HG02981 (cell line): ENCODE measurements at regions not wholly inside any gene's neighbourhood (a gene's known extent, or its start where the extent isn't known, plus 50 kb on each side); places are given as distances from the start of the nearest gene placed in this dataset.

Experiments used
- ATAC-seq: cut with Tn5 transposase; IDR thresholded peaks from one replicate; pipeline ENCODE4 v1.9.1; 2021; ENCODE audit warnings: mild to moderate bottlenecking, moderate library complexity; ENCODE audit not compliant: unreplicated experiment

DNA sequence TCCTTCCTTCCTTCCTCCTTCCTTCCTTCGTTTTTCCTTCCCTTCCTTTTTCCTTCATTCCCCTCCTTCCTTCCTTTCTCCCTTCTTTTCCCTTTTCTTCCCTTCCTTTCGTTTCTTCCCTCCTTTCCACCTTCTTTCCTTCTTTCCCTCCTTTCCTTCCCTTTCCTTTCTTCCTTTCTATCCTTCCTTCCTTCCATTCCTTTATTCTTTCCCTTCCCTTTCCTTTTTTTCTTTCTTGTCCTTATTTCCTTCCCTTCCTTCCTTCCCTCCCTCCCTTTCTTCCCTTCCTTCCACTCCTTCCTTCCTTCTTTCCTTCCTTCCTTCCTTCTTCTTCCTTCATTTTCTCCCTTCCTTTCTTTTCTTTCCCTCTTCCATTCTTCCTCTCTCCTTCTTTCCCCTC is 394.6 kb downstream of the GABRB3 start:
- no peak for ATAC-seq

DNA sequence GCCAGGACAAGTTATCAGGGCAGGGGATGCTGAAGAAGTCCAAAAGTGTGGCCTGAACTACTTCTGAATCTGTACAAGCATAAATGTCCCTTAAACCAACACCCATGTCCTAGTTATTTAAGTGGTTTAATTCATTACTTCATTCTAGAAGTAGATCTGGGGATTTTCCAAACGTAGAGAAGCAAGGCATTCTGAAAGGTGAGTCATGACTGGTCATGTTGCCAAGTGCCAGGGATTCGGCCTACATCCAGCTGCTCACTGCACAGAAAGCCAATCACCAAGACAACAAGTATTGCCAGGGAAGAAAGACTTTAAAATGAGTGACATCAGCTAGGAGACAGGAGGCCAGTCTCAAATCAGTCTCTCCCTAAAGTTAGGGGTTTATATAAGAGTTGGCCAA is 396.6 kb downstream of the GABRB3 start:
- ATAC-seq: no peak

DNA sequence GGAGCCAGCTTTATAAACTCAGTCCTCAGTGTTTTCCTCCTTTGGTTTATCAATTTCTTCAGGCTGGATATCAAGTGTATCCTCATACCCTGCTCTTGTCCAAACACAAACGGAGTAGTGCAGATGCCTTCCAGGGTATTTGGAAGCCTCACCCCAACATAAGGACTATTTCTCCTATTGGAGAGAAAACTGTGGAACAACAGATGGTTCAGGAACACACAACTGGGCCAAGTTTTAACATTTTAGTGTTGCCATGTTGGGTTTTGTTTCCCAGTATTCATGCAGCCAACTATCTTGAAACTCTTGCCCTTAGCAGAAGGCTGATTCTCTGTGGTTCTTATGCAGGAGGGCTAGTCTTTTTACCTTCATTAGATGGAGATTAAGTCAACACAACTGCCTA is 398.1 kb downstream of the GABRB3 start:
- no peak for ATAC-seq

DNA sequence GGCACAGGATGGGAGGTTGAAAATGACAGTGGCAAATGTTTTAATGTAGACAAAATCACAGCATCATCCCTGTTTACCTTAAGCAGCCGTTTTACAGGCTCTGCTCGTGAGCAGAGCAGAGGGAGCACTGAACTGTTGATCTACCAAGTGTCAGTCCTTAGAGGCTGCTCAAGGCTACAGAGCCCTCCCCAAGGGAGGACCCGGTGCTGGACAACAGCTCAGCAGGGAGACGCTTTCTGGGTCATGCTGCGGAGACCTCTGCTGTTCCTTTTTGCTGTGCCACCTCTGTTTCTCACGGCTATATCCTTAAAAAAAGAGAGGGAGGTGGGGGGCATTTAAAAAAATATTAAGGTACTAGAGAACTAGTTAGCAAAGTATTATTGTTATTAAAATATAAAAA is 400.2 kb downstream of the GABRB3 start:
- no peak for ATAC-seq

DNA sequence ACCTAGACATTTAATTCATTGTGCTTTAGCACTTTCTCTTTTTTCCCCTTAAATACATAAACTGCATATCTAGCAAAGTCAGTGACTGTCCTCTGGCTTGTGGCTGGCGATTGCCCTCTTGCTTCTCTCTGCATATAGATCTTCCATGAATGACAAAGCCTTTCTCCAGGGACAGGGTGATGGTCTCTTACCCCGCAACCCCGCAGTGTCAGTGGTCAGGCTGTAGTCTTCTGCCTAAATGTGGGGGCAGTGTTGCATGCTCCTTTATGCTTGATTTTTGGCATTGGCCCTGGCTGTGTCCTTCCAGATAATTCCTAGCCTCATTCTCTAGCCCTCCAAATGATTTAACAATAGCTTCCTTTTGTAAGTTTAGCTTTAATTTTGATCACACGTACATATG is 407.8 kb downstream of the GABRB3 start:
- ATAC-seq: no peak

DNA sequence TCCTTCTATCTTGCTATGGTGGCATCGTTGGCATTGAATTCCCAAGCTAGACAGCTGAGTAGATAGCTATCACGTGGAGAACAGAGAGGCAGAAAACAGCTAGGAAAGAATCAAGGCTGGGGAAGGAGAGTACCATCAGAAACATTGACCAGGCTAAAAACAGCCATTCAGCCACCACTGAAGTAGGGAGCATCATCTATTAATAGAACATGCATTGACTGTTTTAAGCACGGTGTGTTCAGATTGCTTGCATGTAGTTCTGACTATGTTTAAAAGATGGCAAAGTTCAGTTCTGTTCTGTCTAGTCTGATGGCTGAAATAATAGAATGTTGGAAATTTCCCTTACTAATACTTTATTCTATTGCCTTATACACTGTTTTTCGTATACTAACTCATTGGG is 413.0 kb downstream of the GABRB3 start:
- no peak for ATAC-seq

DNA sequence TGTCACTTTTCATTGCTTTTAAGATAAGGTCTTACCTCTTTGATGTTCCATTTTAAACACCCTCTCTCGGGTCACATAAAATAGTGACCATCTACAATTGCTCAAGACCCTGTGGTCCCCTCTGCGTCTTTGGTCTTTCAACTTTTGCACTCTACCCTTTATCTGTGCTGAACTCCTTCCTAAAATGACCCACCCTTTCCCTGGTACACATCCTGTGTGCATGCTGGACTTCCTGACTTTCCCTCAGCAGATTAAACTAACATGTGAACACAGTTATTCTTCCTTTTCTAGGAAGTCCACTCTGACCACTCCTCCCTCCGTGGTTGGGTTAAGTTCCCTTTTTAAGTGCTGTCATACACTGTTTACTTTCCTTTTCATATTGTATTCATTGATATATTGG is 414.2 kb downstream of the GABRB3 start:
- no peak for ATAC-seq

DNA sequence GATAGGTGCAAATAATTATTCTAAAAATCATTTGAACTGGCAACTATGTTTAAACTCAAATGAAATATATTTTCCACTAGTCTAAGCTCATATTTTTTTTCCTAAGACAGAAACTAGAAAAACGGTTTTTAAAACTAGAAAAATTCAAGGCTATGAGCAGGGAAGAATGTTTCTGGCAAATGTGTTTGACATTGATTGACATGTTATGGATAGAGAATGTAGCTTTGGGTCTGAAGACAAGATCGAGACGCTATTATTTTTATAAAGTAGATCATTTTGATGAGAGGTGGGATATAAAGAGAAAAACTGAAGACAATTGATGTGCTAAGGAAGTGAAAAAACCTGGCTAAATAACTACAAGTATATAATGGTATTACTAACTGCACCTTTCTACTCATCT is 415.2 kb downstream of the GABRB3 start:
- ATAC-seq: no peak

DNA sequence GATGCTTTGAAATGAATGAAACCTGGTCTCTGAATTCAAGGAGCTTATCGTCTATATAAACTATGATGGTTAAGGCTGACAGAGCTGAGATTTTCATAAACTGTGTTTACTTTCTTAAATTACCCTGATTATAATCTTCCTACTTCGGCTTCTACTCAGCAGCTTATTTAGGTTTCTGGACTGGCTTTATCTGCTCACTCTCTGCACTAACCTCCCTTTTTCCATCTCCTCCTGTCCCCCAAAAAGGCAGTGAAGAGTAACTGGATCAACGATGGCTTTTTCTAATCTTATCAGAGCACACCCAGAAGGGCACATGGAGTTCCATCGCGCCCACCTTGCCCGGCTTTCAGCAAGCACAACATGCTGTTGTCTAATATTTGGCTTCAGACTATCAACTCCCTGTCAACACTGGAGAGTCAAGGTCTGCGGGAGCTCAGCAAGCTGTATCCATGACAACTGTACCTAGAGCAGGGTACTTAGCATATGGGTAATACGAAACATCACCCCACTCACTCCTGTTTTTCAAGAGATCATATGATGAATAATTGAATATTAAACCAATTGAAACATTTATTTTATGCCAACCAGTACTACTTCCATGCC is 417.3 kb downstream of the GABRB3 start:
- no peak for ATAC-seq

DNA sequence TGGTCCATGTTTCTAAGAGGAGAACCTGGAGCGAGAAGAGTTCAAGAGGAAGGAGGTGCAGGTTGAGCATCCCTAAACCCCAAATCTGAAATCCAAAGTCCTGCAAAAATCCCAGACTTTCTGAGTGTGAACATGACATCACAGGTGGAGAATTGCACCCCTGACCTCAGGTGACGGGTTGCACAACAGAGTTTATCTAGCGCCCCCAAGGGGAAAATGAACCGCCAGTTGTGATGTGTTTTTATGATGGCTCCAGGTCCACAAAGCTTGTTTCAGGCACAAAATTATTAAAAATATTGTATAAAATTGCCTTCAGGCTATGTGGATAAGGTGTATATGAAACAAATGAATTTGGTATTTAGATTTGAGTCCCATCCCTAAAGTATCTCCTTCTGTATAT is 420.0 kb downstream of the GABRB3 start:
- no peak for ATAC-seq

DNA sequence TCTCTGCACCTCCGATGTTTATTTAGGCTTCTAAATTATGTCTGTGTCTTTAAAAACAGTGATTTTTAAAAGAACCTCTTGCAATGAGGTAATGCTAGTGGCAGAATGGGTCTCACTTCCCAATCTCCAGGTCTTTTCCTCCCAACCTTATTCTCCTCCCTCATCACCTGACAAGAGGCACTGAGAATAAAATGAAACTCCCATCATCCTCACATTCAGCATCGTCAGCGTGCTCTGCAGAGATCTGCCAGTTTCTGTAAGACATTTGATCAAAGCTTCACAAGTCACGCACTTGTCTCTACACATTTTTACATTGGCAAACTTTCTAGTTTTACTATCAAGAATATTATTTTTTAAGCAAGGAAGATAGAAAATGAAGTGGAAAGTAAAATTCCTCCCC is 420.5 kb downstream of the GABRB3 start:
- no peak for ATAC-seq

DNA sequence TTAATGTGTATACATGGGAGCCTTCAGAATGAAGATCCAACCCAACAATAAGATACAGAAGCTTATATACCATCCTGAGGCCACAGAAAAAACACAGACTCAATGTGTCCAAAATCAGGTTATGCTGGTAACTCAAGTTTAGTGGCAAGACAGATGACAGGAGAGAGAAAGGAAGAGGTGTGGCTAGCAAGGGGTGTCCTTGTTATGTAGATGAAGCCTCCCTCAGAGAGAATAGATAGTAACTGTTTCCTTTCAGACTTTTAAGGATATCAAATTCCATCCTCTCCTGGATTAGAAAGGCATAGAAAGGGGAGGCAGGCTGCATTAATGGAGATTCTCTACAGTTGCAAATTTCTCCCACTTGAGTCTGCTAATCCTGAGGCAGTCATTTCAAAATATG is 447.4 kb downstream of the GABRB3 start:
- ATAC-seq: no peak

DNA sequence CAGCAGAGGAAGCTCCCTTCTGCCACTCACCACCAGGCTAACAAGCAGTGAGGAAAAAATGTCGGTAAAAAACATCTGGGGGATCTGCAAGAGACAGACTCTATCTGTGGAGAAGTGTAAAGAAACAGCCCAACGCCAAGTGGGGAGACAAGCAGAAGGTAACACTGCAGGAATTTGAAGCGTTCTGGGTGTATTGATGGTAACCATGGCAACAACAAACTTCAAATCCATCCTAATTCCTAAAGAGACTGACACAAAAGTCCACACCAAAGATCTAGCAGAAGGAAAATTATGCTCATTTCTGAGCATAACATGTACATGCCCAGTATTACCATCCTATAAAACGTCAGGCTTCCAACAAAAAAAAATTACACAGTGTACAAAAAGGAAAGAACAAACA is 449.3 kb downstream of the GABRB3 start:
- no peak for ATAC-seq

DNA sequence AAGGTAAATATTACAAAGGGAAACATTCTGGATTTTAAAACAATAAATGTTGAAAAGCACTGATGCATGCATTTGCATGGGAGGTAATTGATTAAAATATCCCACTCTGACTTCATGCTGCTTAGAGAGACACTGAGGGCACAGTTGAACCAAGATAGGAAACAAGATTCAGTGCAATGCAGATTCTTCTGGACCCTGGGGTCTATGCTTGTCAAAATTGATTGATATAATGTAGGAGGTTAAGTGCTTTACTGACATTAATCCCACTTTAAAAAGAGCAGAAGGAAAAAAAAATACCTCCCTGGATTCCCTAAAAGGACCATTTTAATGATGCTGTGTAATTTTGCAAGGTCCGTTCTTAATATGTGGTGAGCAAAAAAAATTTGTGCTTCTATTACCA is 454.2 kb downstream of the GABRB3 start:
- ATAC-seq: no peak

DNA sequence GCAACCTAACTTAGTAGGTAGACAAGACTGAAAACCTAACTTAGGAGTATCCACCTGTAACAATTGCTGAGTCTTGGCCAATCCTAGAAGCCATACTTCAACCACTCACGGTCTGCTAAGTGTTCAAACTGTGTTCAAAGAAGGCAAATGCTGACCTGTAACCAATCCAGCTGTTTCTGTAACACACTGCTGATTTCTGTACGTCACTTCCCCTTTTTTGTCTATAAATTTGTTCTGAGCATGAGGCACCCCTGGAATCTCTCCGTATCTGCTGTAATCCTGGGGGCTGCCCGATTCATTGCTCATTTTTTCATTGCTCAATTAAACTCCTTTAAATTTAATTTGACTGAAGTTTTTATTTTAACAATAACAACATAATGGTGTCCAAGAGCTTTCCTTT is 451.4 kb upstream of the ATP10A start:
- ATAC-seq: no peak

DNA sequence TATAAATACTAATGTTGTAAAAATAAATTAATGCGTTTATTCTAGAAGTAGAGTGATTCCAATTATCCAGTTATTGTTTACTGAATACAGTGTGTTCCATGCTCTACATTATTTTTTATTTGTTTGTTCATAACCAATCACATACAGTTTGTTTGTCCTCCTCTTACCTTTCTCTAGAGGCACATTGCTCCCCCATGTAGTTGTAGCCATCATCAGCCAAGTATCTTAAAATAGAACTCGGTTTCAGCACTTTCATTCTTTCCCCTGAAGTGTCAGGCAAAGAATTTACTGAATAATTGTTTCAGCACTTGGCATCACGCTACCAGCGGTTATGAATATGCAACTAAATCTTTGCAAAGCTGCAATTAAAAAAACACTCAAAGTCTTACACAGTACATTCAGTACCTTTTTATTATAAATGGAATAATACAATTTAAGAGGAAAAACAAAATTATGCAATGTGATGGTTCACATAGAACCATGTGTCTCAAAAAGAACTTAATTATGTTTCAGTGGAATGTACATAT is 448.6 kb upstream of the ATP10A start:
- no peak for ATAC-seq

DNA sequence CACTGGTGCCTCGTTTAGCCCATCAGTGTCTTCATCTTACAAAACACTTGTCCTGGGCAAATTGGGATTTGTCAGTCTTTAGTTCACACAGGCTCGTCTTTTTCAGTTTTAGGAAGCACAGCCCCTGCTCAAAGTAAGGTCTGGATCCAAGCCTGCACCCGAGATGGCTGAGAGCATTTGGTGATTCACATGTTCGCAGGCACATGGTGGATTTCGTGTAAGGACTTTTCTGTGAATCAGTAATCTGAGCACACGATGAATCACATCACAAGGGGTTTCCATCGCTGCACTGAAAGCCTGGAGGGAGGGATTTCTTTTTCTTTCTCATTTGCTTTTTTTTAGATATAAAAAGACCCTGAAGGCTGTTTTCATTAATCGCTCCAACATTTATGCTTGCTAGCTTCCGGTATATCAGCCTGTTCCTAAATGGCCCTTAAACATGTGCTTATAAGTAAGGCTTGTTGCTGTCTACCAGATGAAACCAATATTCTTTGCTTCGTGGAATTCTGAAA is 435.6 kb upstream of the ATP10A start:
- no peak for ATAC-seq

DNA sequence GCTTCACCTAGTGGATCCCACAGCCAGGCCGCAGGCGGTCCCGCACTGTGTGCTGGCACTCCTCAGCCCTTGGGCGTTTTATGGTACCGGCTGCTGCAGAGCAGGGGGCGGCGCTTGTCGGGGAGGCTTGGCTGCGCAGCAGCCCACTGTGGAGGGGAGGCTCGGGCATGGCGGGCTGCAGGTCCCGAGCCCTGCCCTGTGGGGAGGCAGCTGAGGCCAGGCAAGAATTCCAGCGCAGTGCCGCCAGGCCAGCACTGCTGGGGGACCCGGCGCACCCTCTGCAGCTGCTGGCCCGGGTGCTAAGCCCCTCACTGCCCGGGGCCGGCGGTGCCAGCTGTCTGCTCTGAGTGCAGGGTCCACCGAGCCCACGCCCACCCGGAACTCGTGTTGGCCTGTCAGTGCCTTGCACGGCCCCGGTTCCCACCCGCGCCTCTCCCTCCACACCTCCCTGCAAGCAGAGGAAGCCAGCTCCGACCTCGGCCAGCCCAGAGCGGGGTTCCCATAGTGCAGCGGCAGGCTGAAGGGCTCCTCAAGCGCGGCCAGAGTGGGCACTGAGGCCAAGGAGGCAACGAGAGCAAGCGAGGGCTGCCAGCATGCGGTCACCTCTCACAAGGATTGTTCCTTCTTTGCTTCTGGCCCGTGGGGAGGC is 435.0 kb upstream of the ATP10A start:
- ATAC-seq: no peak

DNA sequence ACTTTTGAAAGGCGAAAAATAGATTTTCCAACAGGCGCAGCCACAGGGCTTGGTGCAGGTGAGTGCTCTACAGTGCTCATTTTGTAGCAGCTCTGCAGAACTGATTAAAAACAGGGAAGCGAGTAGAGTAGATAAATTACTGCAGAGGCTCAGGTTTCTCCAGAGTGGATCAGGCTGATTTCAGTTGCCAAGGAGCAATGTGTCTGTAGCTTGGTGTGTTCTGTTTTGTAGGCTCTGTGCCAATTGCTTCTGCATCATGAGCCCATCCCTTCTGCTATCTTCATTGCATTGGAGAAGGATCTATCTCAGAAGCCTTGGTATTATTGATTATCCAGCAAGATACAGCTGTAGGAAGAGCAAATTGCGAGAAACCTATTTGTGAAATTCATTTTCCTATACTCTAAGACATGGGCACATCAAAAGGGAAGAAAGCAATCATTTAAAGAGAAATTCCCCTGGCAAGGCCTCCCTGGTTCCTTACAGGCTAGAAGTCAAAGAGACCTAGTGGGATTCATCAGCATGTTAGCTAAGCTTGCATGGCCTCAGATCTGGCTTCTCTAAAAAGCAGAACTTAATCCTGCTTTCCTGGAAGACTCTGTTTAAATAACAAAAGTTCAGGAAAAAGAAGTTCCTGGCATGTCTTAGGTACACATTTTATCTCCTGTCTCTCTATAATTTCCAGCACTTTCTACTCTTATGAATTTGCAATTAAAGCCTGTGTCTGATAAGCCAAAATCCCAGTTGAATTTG is 432.4 kb upstream of the ATP10A start:
- ATAC-seq: no peak

DNA sequence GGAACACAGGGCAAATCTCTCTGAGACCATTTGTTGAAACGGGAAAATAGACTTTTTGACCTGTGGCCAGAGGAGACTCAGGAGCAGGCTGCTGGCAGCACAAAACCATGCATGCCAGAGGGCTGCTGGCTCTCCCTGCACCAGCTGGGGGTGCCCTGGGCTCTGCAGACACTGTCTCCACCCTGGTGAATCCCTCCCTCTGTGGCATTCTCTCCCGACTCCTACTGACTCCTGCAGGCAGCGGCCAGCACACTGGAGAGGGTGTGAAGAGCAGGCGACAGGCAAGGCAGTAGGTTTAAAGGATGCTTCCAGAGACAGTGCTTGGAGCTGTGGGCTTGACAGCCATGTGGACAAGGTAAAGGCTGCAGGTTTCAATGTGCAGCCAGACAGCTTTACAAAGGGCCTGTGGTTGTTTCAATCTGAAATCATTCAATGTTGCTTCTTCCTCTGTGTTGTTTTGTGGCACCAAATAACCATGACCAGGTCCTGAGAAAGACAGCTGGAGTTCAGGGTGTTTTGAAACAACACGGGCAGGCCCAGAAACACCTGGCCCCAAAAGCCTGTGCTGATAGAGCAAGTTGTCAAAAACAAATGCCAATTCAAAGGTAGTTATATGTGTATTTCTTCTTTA is 431.0 kb upstream of the ATP10A start:
- ATAC-seq: no peak

DNA sequence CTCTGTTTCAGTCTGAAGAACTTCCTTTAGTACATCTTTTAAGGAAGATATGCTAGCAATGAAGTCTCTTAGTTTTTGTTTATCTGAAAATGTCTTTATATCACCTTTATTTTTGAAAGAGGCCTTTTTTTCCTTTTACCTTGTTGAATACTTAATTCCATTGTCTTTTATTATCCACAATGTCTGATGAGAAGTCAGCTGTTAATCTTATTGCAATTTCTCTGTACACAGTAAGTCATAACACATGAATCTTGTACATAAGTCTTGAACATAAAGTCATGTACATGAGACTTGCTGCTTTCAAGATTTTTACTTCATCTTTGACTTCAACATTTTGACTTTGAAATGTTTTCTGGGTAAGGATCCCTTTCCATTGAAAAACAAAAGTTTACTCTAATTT is 424.3 kb upstream of the ATP10A start:
- ATAC-seq: no peak

DNA sequence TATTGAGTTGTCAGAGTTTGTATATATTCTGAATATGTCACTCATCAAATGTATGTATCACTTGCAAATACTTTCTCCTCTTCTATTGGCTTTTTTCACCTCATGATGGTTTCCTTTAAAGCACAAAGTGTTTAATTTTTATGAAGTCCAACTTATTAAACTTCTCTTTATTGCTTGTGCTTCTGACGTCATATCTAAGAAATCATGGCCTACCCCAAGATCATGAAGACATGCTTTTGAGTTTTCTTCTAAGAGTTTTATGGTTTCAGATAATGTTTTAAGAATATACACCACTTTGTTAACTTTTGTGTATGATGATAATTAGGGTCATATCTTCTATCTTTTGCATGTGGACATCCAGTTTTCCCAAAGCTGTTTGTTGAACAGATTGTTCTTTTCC is 417.2 kb upstream of the ATP10A start:
- ATAC-seq: no peak
